ENCODE measurements at regions not wholly inside any gene's neighbourhood (a gene's known extent, or its start where the extent isn't known, plus 50 kb on each side); places are given as distances from the start of the nearest gene placed in this dataset.
A peak's percentile ranks its signal among the peaks of the same experiment; 100 is the strongest.

GRCh38 chr12:89951050-89951693 lies 242.5 kb upstream of the ATP2B1 start:
- DNase-seq (ENCODE audit: low read depth in 4 of 6, low spot score in 6 of 6) = no peak
- Histone ChIP-seq H3K27me3 (ENCODE audit: control insufficient read depth, insufficient read depth, low read length) (no peaks in the 10 kb centered on the region), H3K4me1 (ENCODE audit: control insufficient read depth, insufficient read depth, low read length) (peaks cover 2% of the 10 kb centered on the region), H3K9me3 (ENCODE audit: control insufficient read depth, insufficient read depth, low read length) (no peaks in the 10 kb centered on the region), H3K27ac (ENCODE audit: low read depth, low read length) (no peak overlapping the region), H3K4me3 (ENCODE audit: low read depth, low read length) (no peak overlapping the region), H3K36me3 (ENCODE audit: control insufficient read depth, insufficient read depth, low read length) (no peaks in the 10 kb centered on the region)
- 48% methylated on average over 2 of the region's 2 CpGs for WGBS (ENCODE audit: insufficient coverage)

GRCh38 chr12:89950421-89950820 lies 241.8 kb upstream of the ATP2B1 start:
- peak overlapping the region; percentile 43 for H3K27ac ChIP-seq (ENCODE audit: low read depth, low read length)

DNA sequence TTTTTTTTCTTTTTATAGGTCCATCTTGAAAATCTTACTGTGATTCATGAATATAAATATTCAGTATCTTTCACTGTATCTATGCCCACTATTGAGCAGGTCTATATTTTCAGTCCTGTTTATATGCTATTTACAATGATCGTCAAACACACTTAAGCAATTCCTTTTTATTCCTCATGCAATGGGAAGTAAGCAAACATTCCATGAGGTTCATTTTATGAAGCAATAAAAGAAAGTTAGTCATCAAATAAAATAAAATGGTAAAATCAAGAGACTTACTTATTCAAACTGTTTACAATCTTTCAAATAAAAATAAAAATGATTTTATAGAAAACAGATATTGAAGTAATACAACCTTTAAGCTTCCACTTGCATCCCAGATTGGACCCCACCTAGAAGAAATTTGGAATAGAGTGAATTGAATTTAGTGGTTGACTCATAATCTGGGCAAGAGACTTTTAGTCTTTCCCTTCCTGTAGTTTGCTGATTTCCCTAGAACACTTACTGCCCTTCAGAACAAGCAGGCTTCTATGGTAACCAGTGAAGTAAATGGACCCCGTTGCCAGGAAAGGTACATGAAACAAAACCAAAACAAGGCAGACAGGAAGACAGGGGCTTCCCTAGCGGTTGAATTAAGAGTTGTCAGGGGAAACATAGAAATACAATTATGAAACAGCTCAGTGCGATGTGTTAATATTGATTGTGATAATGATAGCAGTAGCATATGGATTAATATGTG lies 241.0 kb upstream of the ATP2B1 start:
- no peaks in the 10 kb centered on the region for H3K36me3 ChIP-seq (ENCODE audit: control insufficient read depth, insufficient read depth, low read length)
- peak in 3 of 6 donors; percentile 33 to 79 (median 66) for DNase-seq (ENCODE audit: low read depth in 4 of 6, low spot score in 6 of 6)
- peak overlapping the region; percentile 18 for H3K27ac ChIP-seq (ENCODE audit: low read depth, low read length)
- 50% methylated on average over 2 of the region's 4 CpGs for WGBS (ENCODE audit: insufficient coverage)
- no peaks in the 10 kb centered on the region for H3K27me3 ChIP-seq (ENCODE audit: control insufficient read depth, insufficient read depth, low read length)
- H3K4me3 ChIP-seq (ENCODE audit: low read depth, low read length) = no peak overlapping the region
- H3K4me1 ChIP-seq (ENCODE audit: control insufficient read depth, insufficient read depth, low read length) = no peaks in the 10 kb centered on the region
- no peaks in the 10 kb centered on the region for H3K9me3 ChIP-seq (ENCODE audit: control insufficient read depth, insufficient read depth, low read length)

More at GRCh38 chr12:89950421-89950820, 241.8 kb upstream of the ATP2B1 start:
- no peaks in the 10 kb centered on the region for H3K36me3 ChIP-seq (ENCODE audit: control insufficient read depth, insufficient read depth, low read length)
- no peaks in the 10 kb centered on the region for H3K9me3 ChIP-seq (ENCODE audit: control insufficient read depth, insufficient read depth, low read length)
- peaks cover 1% of the 10 kb centered on the region for H3K4me1 ChIP-seq (ENCODE audit: control insufficient read depth, insufficient read depth, low read length)
- H3K27me3 ChIP-seq (ENCODE audit: control insufficient read depth, insufficient read depth, low read length) = no peaks in the 10 kb centered on the region
- no CpG with 5 or more reads among the region's 1 CpG for WGBS (ENCODE audit: insufficient coverage)
- DNase-seq (ENCODE audit: low read depth in 4 of 6, low spot score in 6 of 6) = peak in 1 of 6 donors; percentile 48
- no peak overlapping the region for H3K4me3 ChIP-seq (ENCODE audit: low read depth, low read length)

DNA sequence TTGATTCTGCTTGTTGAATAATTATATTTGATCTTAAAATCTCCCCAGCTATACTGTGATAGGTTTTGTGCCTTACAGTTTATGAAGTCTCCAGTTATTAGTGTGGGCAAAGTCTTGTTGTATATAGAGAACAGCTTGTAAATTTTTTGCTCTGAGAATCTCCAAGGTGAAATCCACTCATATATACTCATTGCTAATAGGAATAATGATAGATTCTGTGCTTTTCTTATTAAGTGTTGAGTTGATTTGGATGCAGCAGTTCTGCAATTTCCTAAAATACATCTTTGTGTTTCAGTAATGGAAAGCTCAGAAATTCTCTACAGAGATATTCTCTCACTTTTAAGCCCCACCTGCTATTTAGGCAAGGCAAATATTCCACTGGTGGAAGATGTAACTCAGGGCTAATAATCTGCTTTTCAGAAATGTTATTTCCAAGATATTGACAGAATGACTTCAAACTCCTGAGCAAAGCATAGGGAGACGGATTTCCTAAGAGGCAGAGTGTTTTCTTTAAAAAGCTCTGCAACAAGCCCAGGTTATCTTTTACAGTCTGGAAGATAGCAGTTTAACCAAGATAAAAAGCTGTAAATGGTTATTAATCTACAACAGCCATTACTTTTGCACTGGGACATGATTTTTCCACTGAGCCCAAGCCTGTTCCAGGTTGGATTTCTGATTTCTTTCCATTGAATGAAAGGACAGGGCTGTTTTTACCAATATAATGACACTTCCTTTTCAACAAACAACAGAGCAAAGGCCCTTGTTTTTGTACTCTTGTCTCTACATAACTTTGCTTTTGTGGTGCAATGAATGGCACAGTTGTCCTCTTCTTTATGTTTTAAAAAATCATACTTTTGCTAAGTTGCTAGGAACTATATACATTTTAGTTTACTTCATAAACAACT lies 239.9 kb upstream of the ATP2B1 start:
- Histone ChIP-seq H3K4me3 (ENCODE audit: low read depth, low read length) (no peak overlapping the region), H3K27ac (ENCODE audit: low read depth, low read length) (no peak overlapping the region), H3K9me3 (ENCODE audit: control insufficient read depth, insufficient read depth, low read length) (no peaks in the 10 kb centered on the region), H3K27me3 (ENCODE audit: control insufficient read depth, insufficient read depth, low read length) (no peaks in the 10 kb centered on the region), H3K4me1 (ENCODE audit: control insufficient read depth, insufficient read depth, low read length) (no peaks in the 10 kb centered on the region), H3K36me3 (ENCODE audit: control insufficient read depth, insufficient read depth, low read length) (no peaks in the 10 kb centered on the region)
- no CpG with 5 or more reads among the region's 1 CpG for WGBS (ENCODE audit: insufficient coverage)
- DNase-seq (ENCODE audit: low read depth in 4 of 6, low spot score in 6 of 6) = no peak

DNA sequence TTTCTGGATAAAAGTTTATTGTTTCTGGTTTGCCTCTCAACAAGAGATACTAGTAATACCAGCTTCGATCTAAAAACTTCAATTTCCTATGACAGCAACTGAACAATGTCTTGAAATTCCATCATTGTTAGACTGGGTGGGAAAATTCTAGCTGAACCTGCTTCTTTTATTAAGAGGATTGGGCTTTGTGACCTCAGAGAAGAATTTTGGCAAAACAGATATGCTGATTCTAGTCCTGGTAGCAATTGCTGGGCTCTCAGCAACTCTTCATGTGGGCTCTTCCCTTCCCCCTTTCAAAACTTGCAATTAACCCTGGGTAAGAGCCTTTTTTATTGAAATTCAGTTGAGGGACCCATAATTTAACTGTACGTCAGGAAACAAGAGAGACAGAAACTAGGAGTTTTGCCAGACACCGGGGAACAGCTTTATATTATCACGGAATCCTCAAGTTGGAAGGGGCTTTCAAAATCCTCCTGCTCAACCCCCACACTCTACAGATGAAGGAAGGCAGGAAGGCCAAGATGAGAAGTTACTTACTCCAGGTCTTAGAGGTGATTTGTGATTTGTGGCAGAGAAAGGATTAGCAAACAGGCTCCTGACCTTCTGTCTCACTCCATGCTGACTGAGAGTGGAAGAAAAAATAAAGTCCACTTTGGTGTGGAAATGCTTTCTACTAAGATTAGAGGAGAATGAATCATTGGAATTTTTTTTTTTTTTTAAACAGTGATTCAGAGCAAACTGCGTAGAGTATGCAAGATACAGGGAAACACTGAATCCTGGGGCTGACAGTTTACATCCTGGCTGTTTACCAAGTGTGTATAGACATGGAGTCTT lies 239.0 kb upstream of the ATP2B1 start:
- Histone ChIP-seq H3K27me3 (ENCODE audit: control insufficient read depth, insufficient read depth, low read length) (no peaks in the 10 kb centered on the region), H3K4me1 (ENCODE audit: control insufficient read depth, insufficient read depth, low read length) (peaks cover 4% of the 10 kb centered on the region), H3K4me3 (ENCODE audit: low read depth, low read length) (no peak overlapping the region), H3K9me3 (ENCODE audit: control insufficient read depth, insufficient read depth, low read length) (no peaks in the 10 kb centered on the region), H3K36me3 (ENCODE audit: control insufficient read depth, insufficient read depth, low read length) (no peaks in the 10 kb centered on the region), H3K27ac (ENCODE audit: low read depth, low read length) (peak overlapping the region; percentile 33)
- DNase-seq (ENCODE audit: low read depth in 4 of 6, low spot score in 6 of 6) = peak in 3 of 6 donors; percentile 26 to 80 (median 75)
- WGBS (ENCODE audit: insufficient coverage) = no CpG with 5 or more reads among the region's 5 CpGs

DNA sequence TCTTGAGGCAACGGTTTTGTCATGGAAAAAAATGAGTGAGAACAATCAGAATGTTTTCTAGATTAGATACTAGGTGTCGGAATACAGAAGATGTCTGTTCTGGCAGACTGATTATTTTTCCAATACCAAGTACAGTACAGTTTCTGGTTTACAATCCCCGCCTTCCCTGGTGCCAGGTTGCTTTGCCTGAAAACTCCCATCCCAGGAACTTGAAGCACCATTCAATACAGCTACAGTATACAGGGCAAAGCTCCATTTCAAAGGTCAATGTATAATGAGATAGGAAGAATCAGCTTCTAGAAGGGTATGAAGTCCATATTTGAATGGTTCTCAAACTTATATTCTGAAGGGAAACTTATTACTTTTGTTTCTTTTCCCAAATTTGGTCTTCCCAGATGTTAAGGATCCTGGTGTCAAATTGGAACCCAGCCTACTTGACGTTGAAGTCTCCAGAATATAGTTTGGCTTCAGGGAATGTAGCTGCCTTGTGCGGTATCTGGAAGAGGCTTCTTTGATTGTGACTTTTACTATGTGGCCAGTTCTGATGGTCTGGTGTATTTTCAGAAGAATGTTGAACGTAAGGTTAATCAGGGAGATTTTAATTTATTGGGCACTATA lies 238.0 kb upstream of the ATP2B1 start:
- Histone ChIP-seq H3K36me3 (ENCODE audit: control insufficient read depth, insufficient read depth, low read length) (no peaks in the 10 kb centered on the region), H3K9me3 (ENCODE audit: control insufficient read depth, insufficient read depth, low read length) (no peaks in the 10 kb centered on the region), H3K27ac (ENCODE audit: low read depth, low read length) (no peak overlapping the region), H3K4me1 (ENCODE audit: control insufficient read depth, insufficient read depth, low read length) (peaks cover 4% of the 10 kb centered on the region), H3K4me3 (ENCODE audit: low read depth, low read length) (no peak overlapping the region), H3K27me3 (ENCODE audit: control insufficient read depth, insufficient read depth, low read length) (no peaks in the 10 kb centered on the region)
- DNase-seq (ENCODE audit: low read depth in 4 of 6, low spot score in 6 of 6) = no peak
- 89% methylated on average over 3 of the region's 6 CpGs for WGBS (ENCODE audit: insufficient coverage)

- peaks cover 4% of the 10 kb centered on the region for H3K4me1 ChIP-seq (ENCODE audit: control insufficient read depth, insufficient read depth, low read length)
- no peak overlapping the region for H3K4me3 ChIP-seq (ENCODE audit: low read depth, low read length)
- H3K36me3 ChIP-seq (ENCODE audit: control insufficient read depth, insufficient read depth, low read length) = no peaks in the 10 kb centered on the region
- H3K27me3 ChIP-seq (ENCODE audit: control insufficient read depth, insufficient read depth, low read length) = no peaks in the 10 kb centered on the region
- no peak overlapping the region for H3K27ac ChIP-seq (ENCODE audit: low read depth, low read length)
- no peaks in the 10 kb centered on the region for H3K9me3 ChIP-seq (ENCODE audit: control insufficient read depth, insufficient read depth, low read length)
- DNase-seq (ENCODE audit: low read depth in 4 of 6, low spot score in 6 of 6) = no peak
Measured at GRCh38 chr12:89945123-89945522, 236.5 kb upstream of the ATP2B1 start.

DNA sequence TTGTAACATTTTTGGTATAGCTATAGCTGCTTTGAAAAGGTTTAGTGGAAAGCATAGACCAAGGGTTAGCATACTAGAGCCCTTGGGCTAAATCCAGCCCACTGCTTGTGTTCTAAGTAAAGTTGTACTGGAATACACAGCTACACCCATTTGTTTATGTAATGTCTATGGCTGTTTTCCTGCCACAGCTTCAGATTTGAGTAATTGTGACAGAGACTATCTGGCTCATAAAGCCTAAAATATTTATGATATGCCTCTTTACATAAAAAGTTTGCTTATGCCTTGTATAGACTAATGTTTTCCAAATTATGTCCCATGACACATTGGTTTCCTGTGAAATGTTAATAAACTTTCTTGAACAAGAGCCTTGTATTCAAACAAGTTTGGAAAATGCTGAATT lies 234.8 kb upstream of the ATP2B1 start:
- Histone ChIP-seq H3K4me1 (ENCODE audit: control insufficient read depth, insufficient read depth, low read length) (peaks cover 4% of the 10 kb centered on the region), H3K27me3 (ENCODE audit: control insufficient read depth, insufficient read depth, low read length) (no peaks in the 10 kb centered on the region), H3K36me3 (ENCODE audit: control insufficient read depth, insufficient read depth, low read length) (no peaks in the 10 kb centered on the region), H3K27ac (ENCODE audit: low read depth, low read length) (no peak overlapping the region), H3K9me3 (ENCODE audit: control insufficient read depth, insufficient read depth, low read length) (no peaks in the 10 kb centered on the region), H3K4me3 (ENCODE audit: low read depth, low read length) (no peak overlapping the region)
- DNase-seq (ENCODE audit: low read depth in 4 of 6, low spot score in 6 of 6) = no peak

- Histone ChIP-seq H3K27ac (ENCODE audit: low read depth, low read length) (no peak overlapping the region), H3K36me3 (ENCODE audit: control insufficient read depth, insufficient read depth, low read length) (no peaks in the 10 kb centered on the region), H3K27me3 (ENCODE audit: control insufficient read depth, insufficient read depth, low read length) (no peaks in the 10 kb centered on the region), H3K4me3 (ENCODE audit: low read depth, low read length) (no peak overlapping the region), H3K9me3 (ENCODE audit: control insufficient read depth, insufficient read depth, low read length) (no peaks in the 10 kb centered on the region), H3K4me1 (ENCODE audit: control insufficient read depth, insufficient read depth, low read length) (peaks cover 4% of the 10 kb centered on the region)
- WGBS (ENCODE audit: insufficient coverage) = 89% methylated on average over 2 of the region's 2 CpGs
- DNase-seq (ENCODE audit: low read depth in 4 of 6, low spot score in 6 of 6) = no peak
Measured at GRCh38 chr12:89941436-89941835, 232.8 kb upstream of the ATP2B1 start.

Data from spinal cord (tissue), 9 donors.